ENCODE measurements at regions not wholly inside any gene's neighbourhood (a gene's known extent, or its start where the extent isn't known, plus 50 kb on each side); places are given as distances from the start of the nearest gene placed in this dataset.

DNA sequence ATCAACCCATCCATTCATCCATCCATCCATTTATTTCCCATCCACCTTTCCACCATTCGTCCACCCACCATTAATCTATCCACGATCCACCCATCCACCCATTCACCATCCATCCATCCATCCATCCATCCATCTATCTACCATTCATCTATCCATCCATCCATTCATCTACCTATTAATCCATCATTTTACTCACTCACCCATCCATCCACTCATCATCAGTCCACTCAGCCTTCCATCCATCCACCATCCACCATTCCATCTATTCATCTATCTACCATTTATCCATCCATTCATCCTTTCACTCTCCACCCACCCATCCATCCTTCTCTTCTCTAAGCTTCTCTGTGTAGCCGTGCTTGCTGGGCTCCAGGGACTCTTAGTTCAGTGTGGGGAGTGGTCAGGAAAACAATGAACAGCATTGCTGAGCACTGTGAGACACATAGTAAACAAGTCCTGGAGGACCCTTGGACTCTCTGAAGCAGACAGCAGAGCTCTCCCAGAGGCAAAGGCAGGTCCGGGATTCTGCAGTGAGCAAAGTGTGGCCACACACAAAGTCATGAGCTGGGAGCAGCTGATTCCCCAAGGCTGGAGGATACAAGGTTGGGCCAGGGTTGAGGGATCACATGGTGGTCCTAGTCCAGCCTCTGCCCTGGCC is 642.2 kb downstream of the BRD1 start:
- no peak for TF ChIP-seq CTCF (IDR thresholded peaks at IDR 0.05; ENCODE audit: control insufficient read depth, insufficient read depth, low read depth, low read length, missing control alignments)
- no peak for DNase-seq (ENCODE audit: low read depth)
- no peak overlapping the region for H3K4me3 ChIP-seq (ENCODE audit: control insufficient read depth, low read depth, low read length)

DNA sequence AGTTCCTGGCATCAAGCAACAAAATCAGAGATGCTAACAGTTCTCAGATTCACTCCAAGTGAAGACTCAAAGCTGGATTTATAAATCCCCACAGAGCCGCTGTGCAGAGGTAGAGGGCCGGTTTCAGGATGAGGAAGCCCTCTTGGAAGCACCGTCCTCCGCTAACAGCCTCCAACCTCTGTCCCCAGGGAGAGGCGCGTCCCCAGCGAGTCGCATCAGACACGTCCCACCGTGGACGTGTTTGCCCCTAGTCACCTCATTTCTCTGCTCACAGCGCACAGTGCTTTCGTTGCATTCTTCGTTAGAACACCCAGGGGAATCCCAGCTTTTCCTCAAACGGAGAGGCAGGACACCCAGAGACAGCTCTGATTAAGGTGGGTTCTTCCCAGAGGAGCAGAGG is 642.9 kb downstream of the BRD1 start:
- no peak overlapping the region for H3K4me3 ChIP-seq (ENCODE audit: control insufficient read depth, low read depth, low read length)
- no peak for DNase-seq (ENCODE audit: low read depth)
- TF ChIP-seq CTCF (IDR thresholded peaks at IDR 0.05; ENCODE audit: control insufficient read depth, insufficient read depth, low read depth, low read length, missing control alignments): no peak

- H3K4me3 ChIP-seq (ENCODE audit: control insufficient read depth, low read depth, low read length): no peak overlapping the region
- DNase-seq (ENCODE audit: low read depth): no peak
- no peak for TF ChIP-seq CTCF (IDR thresholded peaks at IDR 0.05; ENCODE audit: control insufficient read depth, insufficient read depth, low read depth, low read length, missing control alignments)
Measured at GRCh38 chr22:49183826-49184216, 643.9 kb downstream of the BRD1 start.

GRCh38 chr22:49183208-49183825 is 644.4 kb downstream of the BRD1 start:
- no peak for DNase-seq (ENCODE audit: low read depth)
- TF ChIP-seq CTCF (IDR thresholded peaks at IDR 0.05; ENCODE audit: control insufficient read depth, insufficient read depth, low read depth, low read length, missing control alignments): no peak
- H3K4me3 ChIP-seq (ENCODE audit: control insufficient read depth, low read depth, low read length): no peak overlapping the region

DNA sequence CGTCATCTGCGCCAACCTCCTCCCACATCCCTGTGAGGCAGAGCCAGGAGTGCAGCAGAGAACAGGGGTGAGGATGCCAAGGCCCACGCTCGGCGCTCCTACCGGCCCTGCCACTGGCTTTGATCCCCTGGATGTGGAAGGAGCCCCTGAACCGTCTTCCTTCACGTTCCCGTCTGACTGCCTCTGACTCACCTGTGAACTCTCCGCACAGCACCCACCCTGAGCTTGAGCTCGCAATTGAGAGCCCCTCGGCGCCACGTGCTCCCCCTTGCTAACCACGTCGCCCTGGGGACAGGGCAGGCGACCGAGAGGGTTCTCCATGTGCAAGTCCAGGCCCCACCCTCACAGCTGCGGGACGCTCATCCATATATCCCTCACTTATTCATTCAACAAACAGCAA is 645.3 kb downstream of the BRD1 start:
- TF ChIP-seq CTCF (IDR thresholded peaks at IDR 0.05; ENCODE audit: control insufficient read depth, insufficient read depth, low read depth, low read length, missing control alignments): no peak
- no peak for DNase-seq (ENCODE audit: low read depth)
- H3K4me3 ChIP-seq (ENCODE audit: control insufficient read depth, low read depth, low read length): no peak overlapping the region

DNA sequence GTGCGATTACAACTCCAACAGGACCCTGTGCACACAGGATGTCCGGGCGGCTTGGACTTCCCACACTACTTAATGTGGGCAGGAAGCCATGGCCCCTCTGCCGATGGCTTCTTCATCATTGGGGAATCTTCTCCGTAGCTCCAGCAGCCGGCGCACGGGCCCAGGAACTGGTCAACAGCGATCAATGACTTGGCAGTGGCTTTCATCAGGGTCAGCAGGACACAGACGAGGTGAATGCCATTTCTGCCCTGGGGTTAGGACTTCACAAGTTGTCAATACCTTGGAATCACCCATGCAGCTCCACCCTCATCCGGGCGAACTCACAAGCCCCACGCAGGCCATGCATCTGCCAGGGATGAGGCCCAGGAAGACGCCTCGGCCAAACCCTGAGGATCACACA is 645.7 kb downstream of the BRD1 start:
- H3K4me3 ChIP-seq (ENCODE audit: control insufficient read depth, low read depth, low read length): no peak overlapping the region
- DNase-seq (ENCODE audit: low read depth): no peak
- no peak for TF ChIP-seq CTCF (IDR thresholded peaks at IDR 0.05; ENCODE audit: control insufficient read depth, insufficient read depth, low read depth, low read length, missing control alignments)

Measured in AG09309 (cell line).